Left ventricle myocardium inferior (tissue), 1 donor: ENCODE measurements at regions not wholly inside any gene's neighbourhood (a gene's known extent, or its start where the extent isn't known, plus 50 kb on each side); places are given as distances from the start of the nearest gene placed in this dataset.

Source experiments
- DNase-seq: peaks from one replicate; pipeline ENCODE4 v3.0.0-alpha.2; 2020
- H3K27ac ChIP-seq: fragments of 200-600 bp; replicated peaks from 2 replicates; pipeline ENCODE4 v1.8.0; 2021
- H3K27me3 ChIP-seq: fragments of 200-600 bp; 2 replicates; pipeline ENCODE4 v1.8.0; 2021; ENCODE audit warnings: low read depth
- H3K36me3 ChIP-seq: fragments of 200-600 bp; 2 replicates; pipeline ENCODE4 v1.8.0; 2021
- H3K4me1 ChIP-seq: fragments of 200-600 bp; 2 replicates; pipeline ENCODE4 v1.8.0; 2021
- H3K4me3 ChIP-seq: fragments of 200-600 bp; 2 replicates; pipeline ENCODE4 v1.8.0; 2021; ENCODE audit warnings: mild to moderate bottlenecking, moderate library complexity
- H3K9me3 ChIP-seq: fragments of 200-600 bp; replicated peaks from 2 replicates; pipeline ENCODE4 v1.8.0; 2021
- intact Hi-C: fragments of 100-400 bp; cut with micrococcal nuclease; formaldehyde crosslinking; loops from one replicate; pipeline ENCODE4 v1.11.0; 2022
- TF ChIP-seq, protein P1 (sequence below): fragments of 200-600 bp; IDR thresholded peaks from 2 replicates; pipeline ENCODE4 v1.8.0; 2021; ENCODE audit warnings: antibody characterized with exemption, mild to moderate bottlenecking, borderline replicate concordance
- donor health status: DM: no; HTN: yes; CAD: no; lungs with severe emphysema.

DNA sequence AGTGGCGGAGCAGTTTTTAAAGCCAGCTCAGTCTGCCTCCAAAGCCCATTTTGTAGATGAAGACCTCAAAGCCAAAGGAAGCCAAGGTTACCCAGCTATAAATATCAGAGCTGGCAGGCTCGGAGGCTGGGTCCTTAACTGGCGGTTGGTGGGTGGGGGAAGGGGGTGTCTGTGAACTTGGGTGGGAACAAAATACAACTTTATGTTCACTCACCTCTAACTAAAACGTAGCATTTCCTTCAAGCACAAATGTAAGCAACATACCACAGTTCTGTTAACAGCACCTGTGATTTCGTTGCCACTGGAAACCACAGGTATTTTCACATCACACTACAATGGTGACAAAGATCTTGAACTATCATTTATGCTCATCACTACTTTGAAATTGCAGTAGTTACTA lies 99.7 kb upstream of the SYT13 start:
- peaks cover 87% of the 10 kb centered on the region for H3K27me3 ChIP-seq

GRCh38 chr11:45385423-45385822 lies 99.3 kb upstream of the SYT13 start:
- H3K27ac ChIP-seq = no peak overlapping the region
- no peak for DNase-seq
- peaks cover 87% of the 10 kb centered on the region for H3K27me3 ChIP-seq
- no peaks in the 10 kb centered on the region for H3K36me3 ChIP-seq
- H3K9me3 ChIP-seq = no peaks in the 10 kb centered on the region
- intact Hi-C loops = no loop called here
- H3K4me3 ChIP-seq = no peak overlapping the region
- TF ChIP-seq, protein P1, sequence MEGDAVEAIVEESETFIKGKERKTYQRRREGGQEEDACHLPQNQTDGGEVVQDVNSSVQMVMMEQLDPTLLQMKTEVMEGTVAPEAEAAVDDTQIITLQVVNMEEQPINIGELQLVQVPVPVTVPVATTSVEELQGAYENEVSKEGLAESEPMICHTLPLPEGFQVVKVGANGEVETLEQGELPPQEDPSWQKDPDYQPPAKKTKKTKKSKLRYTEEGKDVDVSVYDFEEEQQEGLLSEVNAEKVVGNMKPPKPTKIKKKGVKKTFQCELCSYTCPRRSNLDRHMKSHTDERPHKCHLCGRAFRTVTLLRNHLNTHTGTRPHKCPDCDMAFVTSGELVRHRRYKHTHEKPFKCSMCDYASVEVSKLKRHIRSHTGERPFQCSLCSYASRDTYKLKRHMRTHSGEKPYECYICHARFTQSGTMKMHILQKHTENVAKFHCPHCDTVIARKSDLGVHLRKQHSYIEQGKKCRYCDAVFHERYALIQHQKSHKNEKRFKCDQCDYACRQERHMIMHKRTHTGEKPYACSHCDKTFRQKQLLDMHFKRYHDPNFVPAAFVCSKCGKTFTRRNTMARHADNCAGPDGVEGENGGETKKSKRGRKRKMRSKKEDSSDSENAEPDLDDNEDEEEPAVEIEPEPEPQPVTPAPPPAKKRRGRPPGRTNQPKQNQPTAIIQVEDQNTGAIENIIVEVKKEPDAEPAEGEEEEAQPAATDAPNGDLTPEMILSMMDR = no peak
- no peaks in the 10 kb centered on the region for H3K4me1 ChIP-seq

More for the DNA sequence above, 99.7 kb upstream of the SYT13 start:
- TF ChIP-seq, protein P1 = no peak
- no peaks in the 10 kb centered on the region for H3K36me3 ChIP-seq
- intact Hi-C loops = no loop called here
- H3K27ac ChIP-seq = no peak overlapping the region
- no peak overlapping the region for H3K4me3 ChIP-seq
- no peaks in the 10 kb centered on the region for H3K9me3 ChIP-seq
- no peaks in the 10 kb centered on the region for H3K4me1 ChIP-seq
- DNase-seq = no peak

- intact Hi-C loops = no loop called here
- no peak for DNase-seq
- H3K36me3 ChIP-seq = no peaks in the 10 kb centered on the region
- no peak overlapping the region for H3K27ac ChIP-seq
- peaks cover 88% of the 10 kb centered on the region for H3K27me3 ChIP-seq
- H3K4me1 ChIP-seq = no peaks in the 10 kb centered on the region
- no peaks in the 10 kb centered on the region for H3K9me3 ChIP-seq
- TF ChIP-seq, protein P1 = no peak
- H3K4me3 ChIP-seq = no peak overlapping the region
These were observed 98.6 kb upstream of the SYT13 start for GRCh38 chr11:45384711-45385241.

DNA sequence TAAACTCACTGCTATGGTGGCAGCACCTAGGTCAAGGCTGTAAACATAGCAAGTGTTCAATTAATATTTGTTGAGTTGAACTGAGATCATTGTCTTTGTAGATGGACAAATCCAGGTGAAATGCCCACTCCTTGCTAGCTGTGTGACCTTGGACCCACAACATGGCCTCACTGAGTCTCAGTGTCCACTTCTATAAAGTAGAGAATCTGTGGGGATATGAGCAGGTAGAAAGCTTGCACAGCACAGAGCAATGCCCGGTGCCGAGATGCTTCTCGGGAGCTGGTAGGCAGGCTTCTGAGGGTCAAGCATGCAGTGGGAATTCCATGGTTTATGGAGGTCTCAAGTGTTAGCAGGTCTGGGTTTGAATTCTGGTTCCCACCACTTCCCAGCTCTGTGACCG lies 97.9 kb upstream of the SYT13 start:
- no peak for DNase-seq
- H3K9me3 ChIP-seq = no peaks in the 10 kb centered on the region
- TF ChIP-seq, protein P1 = no peak
- no peaks in the 10 kb centered on the region for H3K4me1 ChIP-seq
- no peak overlapping the region for H3K4me3 ChIP-seq
- intact Hi-C loops = no loop called here
- H3K27ac ChIP-seq = no peak overlapping the region
- H3K36me3 ChIP-seq = no peaks in the 10 kb centered on the region
- peaks cover 93% of the 10 kb centered on the region for H3K27me3 ChIP-seq

DNA sequence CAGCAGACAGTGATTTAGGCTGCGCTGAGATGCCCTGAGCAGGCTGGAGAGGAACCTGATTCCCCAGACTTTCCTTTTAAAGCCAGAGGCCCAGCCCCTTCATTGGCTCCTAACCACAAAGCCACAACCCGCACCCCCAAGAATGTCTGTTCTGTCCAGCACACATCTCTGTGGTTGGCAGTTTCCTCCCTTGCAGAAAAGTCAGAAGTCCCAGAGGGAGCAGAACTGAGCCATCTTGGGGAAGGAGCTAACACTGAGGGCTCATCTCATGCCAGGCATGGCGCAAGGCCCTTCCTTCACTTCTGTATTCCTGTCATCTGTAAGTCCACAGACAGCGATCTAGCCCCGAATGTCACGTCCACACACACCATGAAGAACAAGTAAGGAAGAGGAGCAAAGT lies 97.1 kb upstream of the SYT13 start:
- TF ChIP-seq, protein P1 = no peak
- Histone ChIP-seq H3K9me3 (no peaks in the 10 kb centered on the region), H3K27ac (no peak overlapping the region), H3K4me1 (no peaks in the 10 kb centered on the region), H3K4me3 (no peak overlapping the region), H3K36me3 (no peaks in the 10 kb centered on the region), H3K27me3 (peaks cover 86% of the 10 kb centered on the region)
- intact Hi-C loops = no loop called here
- no peak for DNase-seq
